Common myeloid progenitor, CD34-positive (primary cell): ENCODE measurements at regions not wholly inside any gene's neighbourhood (a gene's known extent, or its start where the extent isn't known, plus 50 kb on each side); places are given as distances from the start of the nearest gene placed in this dataset.

Experiments used
- CTCF ChIA-PET: fragments of 350-600 bp; sonication (Branson Sonifier 250); formaldehyde crosslinking; loops from one replicate; lab custom pipeline; 2021; ENCODE audit warnings: antibody characterized with exemption; lab: Charles Lee
- POLR2A ChIA-PET: fragments of 350-600 bp; sonication (Branson Sonifier 250); formaldehyde crosslinking; loops from one replicate; lab custom pipeline; 2021; ENCODE audit warnings: antibody characterized with exemption; lab: Charles Lee
- DNase-seq, 3 donors: peaks; one replicate each; pipeline versions ENCODE4 v3.0.0 to v3.0.0-alpha.2; 2013
- H3K27ac ChIP-seq, 2 experiments: 1 replicate in 1 of 2; 2 replicates in 1 of 2; pipeline ENCODE4 v1.7.0; 2013; ENCODE audit warnings: inconsistent platforms in 2 of 2, low read length in 2 of 2, mild to moderate bottlenecking in 2 of 2, low read depth in 1 of 2, moderate library complexity in 1 of 2; ENCODE audit not compliant: severe bottlenecking in 2 of 2, insufficient read depth in 1 of 2, poor library complexity in 1 of 2
- H3K27me3 ChIP-seq, 5 experiments: replicated peaks in 2 of 5; 1 replicate in 3 of 5; 2 replicates in 2 of 5; pipeline versions ENCODE4 v1.6.1 to v1.7.0; 2013; ENCODE audit warnings: low read length in 4 of 5, mild to moderate bottlenecking in 2 of 5, moderate library complexity in 2 of 5, inconsistent platforms in 1 of 5; ENCODE audit not compliant: insufficient read depth in 5 of 5, control insufficient read depth in 4 of 5
- H3K36me3 ChIP-seq, 4 experiments: 1 replicate in 2 of 4; 2 replicates in 2 of 4; pipeline versions ENCODE4 v1.6.1 to v1.7.0; 2013; ENCODE audit warnings: low read length in 3 of 4, control low read depth in 1 of 4, mild to moderate bottlenecking in 1 of 4; ENCODE audit not compliant: control insufficient read depth in 4 of 4, insufficient read depth in 4 of 4
- H3K4me1 ChIP-seq, 4 experiments: 1 replicate in 3 of 4; 2 replicates in 1 of 4; pipeline versions ENCODE4 v1.6.1 to v1.7.1; 2013; ENCODE audit warnings: low read length in 3 of 4, mild to moderate bottlenecking in 3 of 4, control low read depth in 1 of 4, inconsistent platforms in 1 of 4, moderate library complexity in 1 of 4; ENCODE audit not compliant: control insufficient read depth in 4 of 4, insufficient read depth in 4 of 4; ENCODE audit errors: control extremely low read depth in 1 of 4
- H3K4me3 ChIP-seq, 7 experiments: 1 replicate in 4 of 7; 2 replicates in 3 of 7; pipeline versions ENCODE4 v1.5.1 to v1.7.0; 2013; ENCODE audit warnings: mild to moderate bottlenecking in 7 of 7, low read length in 6 of 7, moderate library complexity in 6 of 7, inconsistent platforms in 2 of 7, low read depth in 2 of 7, control low read depth in 1 of 7; ENCODE audit not compliant: insufficient read depth in 4 of 7, control insufficient read depth in 1 of 7; ENCODE audit errors: extremely low read depth in 1 of 7
- H3K9me3 ChIP-seq, 5 experiments: 1 replicate in 4 of 5; 2 replicates in 1 of 5; pipeline versions ENCODE4 v1.6.1 to v1.7.1; 2013; ENCODE audit warnings: low read length in 4 of 5, mild to moderate bottlenecking in 2 of 5, inconsistent platforms in 1 of 5, low read depth in 1 of 5, moderate library complexity in 1 of 5; ENCODE audit not compliant: control insufficient read depth in 4 of 5, insufficient read depth in 2 of 5; ENCODE audit errors: control extremely low read depth in 1 of 5
- WGBS: methylation state at CpG from one replicate; pipeline ENCODE4 v1.1.5; 2013; ENCODE audit not compliant: insufficient coverage; 5-methylcytosine and 5-hydroxymethylcytosine counted together

DNA sequence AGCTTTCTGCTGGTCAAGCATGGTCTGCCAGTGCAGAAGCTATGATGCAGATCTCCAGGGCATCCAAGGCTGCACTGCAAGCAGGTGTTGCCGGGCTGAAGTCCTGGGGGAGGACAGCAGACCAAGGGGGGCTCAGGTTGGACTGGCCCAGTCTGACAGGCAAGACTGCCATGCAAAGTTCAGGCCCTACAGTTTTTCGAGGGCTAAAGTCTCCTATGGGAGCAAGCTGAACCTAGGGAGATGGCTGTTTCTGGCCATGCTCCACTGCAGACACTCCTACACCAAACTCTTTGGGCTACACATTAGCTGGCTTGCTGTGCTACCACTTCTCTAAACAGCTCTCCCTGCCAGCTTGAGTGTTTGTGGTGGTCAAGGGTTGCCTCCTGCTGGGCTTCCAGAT is 130.0 kb upstream of the SYNCRIP start:
- no peaks in the 10 kb centered on the region for H3K36me3 ChIP-seq
- CTCF ChIA-PET, result no interaction called here
- no peaks in the 10 kb centered on the region for H3K27me3 ChIP-seq
- DNase-seq, result no peak
- H3K4me1 ChIP-seq, result no peaks in the 10 kb centered on the region
- POLR2A ChIA-PET, result no interaction called here
- H3K4me3 ChIP-seq, result no peak overlapping the region
- H3K27ac ChIP-seq, result no peak overlapping the region
- no peaks in the 10 kb centered on the region for H3K9me3 ChIP-seq
- WGBS, result 81% methylated on average over 2 of the region's 2 CpGs

DNA sequence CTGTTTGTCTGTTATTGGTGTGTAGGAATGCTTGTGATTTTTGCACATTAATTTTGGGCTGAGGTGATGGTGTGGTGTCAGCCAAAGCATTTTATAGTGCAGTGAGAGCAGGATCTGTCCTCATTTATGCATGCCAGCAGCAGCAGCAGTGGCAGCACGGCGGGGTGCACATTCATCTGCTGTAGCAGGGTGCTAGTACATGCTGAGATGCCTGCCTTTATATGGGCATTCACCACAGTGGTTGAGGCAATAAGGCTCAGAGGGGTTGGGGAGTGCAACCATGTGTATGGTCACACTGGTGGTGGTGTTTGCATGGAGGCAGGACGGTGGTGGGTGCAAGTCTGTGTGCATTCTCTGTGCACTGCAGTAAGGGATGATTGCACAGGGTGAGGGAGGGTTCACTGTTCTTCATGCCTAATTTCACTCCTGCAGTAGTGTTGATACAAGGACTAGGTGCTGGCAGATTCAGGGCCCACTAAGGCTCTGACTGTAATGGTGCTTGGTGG is 129.3 kb upstream of the SYNCRIP start:
- H3K27ac ChIP-seq, result no peak overlapping the region

DNA sequence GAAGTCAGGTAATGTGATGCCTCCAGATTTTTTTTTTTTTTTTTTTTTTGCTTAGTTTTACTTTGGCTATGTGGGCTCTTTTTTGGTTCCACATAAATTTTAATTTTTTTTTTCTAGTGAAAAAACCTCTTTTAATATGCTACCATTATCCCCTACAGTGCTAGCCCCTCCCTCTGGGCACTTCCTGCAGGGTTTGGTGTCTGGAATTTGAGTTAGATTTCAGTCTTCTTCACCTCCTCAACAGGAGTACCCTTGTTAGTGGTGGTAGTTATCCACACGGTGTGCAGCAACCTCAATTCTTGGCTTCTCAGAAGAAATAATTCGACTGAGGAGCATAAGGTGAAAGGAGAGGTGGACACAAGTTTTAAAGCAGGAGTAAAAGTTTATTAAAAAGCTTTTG is 128.8 kb upstream of the SYNCRIP start:
- 85% methylated on average over 2 of the region's 2 CpGs for WGBS
- DNase-seq, result no peak
- Histone ChIP-seq H3K27ac (no peak overlapping the region), H3K9me3 (no peaks in the 10 kb centered on the region), H3K36me3 (no peaks in the 10 kb centered on the region), H3K4me3 (no peak overlapping the region), H3K27me3 (no peaks in the 10 kb centered on the region), H3K4me1 (no peaks in the 10 kb centered on the region)
- POLR2A ChIA-PET, result no interaction called here
- CTCF ChIA-PET, result no interaction called here

More for the DNA sequence above, 129.3 kb upstream of the SYNCRIP start:
- no peak for DNase-seq
- H3K36me3 ChIP-seq, result no peaks in the 10 kb centered on the region
- no peaks in the 10 kb centered on the region for H3K9me3 ChIP-seq
- H3K4me1 ChIP-seq, result no peaks in the 10 kb centered on the region
- ChIA-PET CTCF (no interaction called here), POLR2A (no interaction called here)
- H3K27me3 ChIP-seq, result no peaks in the 10 kb centered on the region
- 70% methylated on average over 3 of the region's 3 CpGs for WGBS
- H3K4me3 ChIP-seq, result no peak overlapping the region

DNA sequence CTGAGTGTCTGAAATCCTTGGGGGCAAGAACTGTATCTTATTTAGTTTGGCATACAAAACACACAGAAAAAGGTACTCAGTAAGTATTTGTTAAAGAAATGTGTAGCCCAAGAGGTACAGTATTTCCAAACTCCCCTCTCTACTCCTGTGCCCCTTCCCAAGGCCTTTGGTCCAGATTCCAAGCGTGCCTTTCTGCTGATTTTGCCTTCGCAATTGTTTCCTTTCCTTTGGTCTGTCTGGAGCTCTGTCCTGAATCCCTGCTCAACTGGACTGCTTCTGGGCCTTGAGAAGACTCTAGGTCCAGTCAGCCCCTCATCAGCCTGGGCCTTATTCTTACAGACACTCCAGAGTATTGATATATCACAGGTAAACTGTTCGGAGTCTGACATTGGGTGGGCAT is 122.2 kb upstream of the SYNCRIP start:
- ChIA-PET CTCF (no interaction called here), POLR2A (no interaction called here)
- WGBS, result 96% methylated on average over 3 of the region's 3 CpGs

DNA sequence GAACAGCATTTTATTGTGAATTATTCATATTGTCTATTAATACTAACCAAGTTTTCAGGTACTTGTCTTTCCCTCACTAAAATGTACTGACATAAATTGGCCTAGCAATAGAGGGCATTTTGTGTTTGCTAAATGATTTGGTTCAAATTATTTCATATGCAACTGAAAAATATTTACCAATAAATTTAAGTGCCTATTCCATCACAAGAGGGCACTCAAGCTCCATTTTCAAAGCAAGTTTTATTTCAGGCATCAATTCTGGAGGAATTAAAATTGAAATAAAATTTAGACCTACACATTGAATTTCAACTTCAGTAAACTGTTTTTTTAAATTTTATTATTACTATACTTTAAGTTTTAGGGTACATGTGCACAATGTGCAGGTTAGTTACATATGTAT is 114.3 kb upstream of the SYNCRIP start:
- H3K9me3 ChIP-seq, result no peaks in the 10 kb centered on the region
- no peaks in the 10 kb centered on the region for H3K27me3 ChIP-seq
- CTCF ChIA-PET, result no interaction called here
- H3K4me3 ChIP-seq, result no peak overlapping the region
- DNase-seq, result peak; percentile 6 to 40 (median 36)
- H3K36me3 ChIP-seq, result no peaks in the 10 kb centered on the region
- POLR2A ChIA-PET, result no interaction called here
- no peak overlapping the region for H3K27ac ChIP-seq
- no peaks in the 10 kb centered on the region for H3K4me1 ChIP-seq

More for the DNA sequence above, 122.2 kb upstream of the SYNCRIP start:
- Histone ChIP-seq H3K36me3 (no peaks in the 10 kb centered on the region), H3K27me3 (no peaks in the 10 kb centered on the region), H3K4me1 (no peaks in the 10 kb centered on the region), H3K9me3 (no peaks in the 10 kb centered on the region), H3K27ac (no peak overlapping the region), H3K4me3 (no peak overlapping the region)
- DNase-seq, result no peak

DNA sequence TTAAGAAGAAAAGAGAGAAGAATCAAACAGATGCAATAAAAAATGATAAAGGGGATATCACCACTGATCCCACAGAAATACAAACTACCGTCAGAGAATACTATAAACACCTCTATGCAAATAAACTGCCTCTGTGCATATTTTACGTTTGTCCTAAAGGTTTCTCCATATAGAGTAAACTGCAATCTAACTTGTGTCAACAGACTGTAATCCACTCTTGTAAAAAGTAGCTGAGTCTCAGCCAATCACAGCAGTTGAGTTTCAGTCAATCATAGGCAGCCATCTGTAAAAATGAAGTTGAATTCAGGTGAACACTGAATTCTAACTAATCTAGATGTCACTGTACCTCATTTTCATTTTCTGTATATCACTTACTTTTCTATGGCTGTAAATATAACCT is 112.2 kb upstream of the SYNCRIP start:
- Histone ChIP-seq H3K27ac (no peak overlapping the region), H3K4me1 (no peaks in the 10 kb centered on the region), H3K9me3 (no peaks in the 10 kb centered on the region), H3K36me3 (no peaks in the 10 kb centered on the region), H3K4me3 (no peak overlapping the region), H3K27me3 (no peaks in the 10 kb centered on the region)
- ChIA-PET POLR2A (no interaction called here), CTCF (no interaction called here)
- DNase-seq, result no peak
- 67% methylated on average over 1 of the region's 2 CpGs for WGBS

DNA sequence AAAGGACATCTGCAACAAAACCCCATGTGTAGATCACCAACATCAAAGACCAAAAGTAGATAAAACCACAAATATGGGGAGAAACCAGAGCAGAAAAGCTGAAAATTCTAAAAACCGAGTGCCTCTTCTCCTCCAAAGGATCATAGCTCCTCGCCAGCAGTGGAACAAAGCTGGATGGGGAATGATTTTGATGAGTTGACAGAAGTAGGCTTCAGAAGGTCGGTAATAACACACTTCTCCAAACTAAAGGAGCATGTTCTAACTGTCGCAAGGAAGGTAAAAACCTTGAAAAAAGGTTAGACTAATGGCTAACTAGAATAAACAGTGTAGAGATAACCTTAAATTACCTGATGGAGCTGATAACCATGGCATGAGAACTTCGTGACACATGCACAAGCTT is 109.9 kb upstream of the SYNCRIP start:
- Histone ChIP-seq H3K27me3 (peaks cover 0 to 2% (median 0%) of the 10 kb centered on the region in 5 experiments), H3K36me3 (no peaks in the 10 kb centered on the region), H3K4me3 (no peak overlapping the region), H3K4me1 (no peaks in the 10 kb centered on the region), H3K9me3 (no peaks in the 10 kb centered on the region), H3K27ac (no peak overlapping the region)
- POLR2A ChIA-PET, result no interaction called here
- CTCF ChIA-PET, result no interaction called here
- no peak for DNase-seq
- 94% methylated on average over 2 of the region's 5 CpGs for WGBS
